Activated CD4-positive, CD25-positive, alpha-beta regulatory T cell treated with anti-CD3 and anti-CD28 coated beads, Interleukin-2, amount 50 U/mL, for 16 hours (primary cell): ENCODE measurements at regions not wholly inside any gene's neighbourhood (a gene's known extent, or its start where the extent isn't known, plus 50 kb on each side); places are given as distances from the start of the nearest gene placed in this dataset.
"Not testable (repeated sequence)": the region's sequence is repeated elsewhere in the genome, so short reads cannot be mapped to it uniquely, and the experiment has no call there.

Source experiments
- DNase-seq: peaks from one replicate; pipeline ENCODE4 v3.0.0-alpha.2; 2020; ENCODE audit warnings: low read depth, low spot score

GRCh38 chrY:18951019-18951418 lies 177.5 kb upstream of the HSFY2 start:
- DNase-seq: no peak

- no peak for DNase-seq
Measured at GRCh38 chrY:18936831-18937230, 163.3 kb upstream of the HSFY2 start.

DNA sequence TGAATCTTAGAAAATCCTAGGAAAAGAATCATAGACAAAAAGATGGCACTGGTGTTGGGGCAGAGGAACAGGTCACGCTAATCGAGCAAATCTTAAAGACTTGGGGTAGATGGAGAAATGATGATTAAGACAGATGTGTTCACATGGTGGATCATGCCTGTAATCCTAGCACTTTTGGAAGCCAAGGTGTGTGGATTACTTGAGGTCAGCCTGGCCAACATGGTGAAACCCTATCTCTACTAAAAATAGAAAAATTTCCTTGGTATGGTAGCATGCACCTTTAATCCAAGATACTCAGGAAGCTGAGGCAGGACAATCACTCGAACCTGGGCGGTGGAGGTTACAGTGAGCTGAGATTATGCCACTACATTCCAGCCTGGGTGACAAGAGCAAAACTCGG lies 145.7 kb upstream of the HSFY2 start:
- no peak for DNase-seq

DNA sequence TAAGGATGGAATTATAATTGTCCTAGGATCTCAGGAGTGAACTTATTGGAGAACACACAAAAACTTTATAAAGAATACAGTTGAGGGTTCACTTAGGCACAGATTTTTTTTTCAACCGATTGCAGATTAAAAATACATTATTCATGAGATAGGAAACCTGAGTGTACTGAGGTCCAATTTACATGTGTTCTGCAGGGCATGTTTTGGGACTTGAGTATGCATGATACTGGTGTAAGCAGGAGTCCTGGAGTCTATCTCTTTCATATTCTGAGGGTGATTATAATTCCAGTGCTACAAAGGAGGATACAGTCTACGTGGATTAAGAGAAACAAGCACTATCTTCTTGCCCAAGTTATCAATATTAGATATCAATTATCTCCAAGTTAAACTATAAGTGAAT lies 139.3 kb upstream of the HSFY2 start:
- no peak for DNase-seq

- DNase-seq: no peak
Measured at GRCh38 chrY:18909846-18910245, 136.3 kb upstream of the HSFY2 start.

DNA sequence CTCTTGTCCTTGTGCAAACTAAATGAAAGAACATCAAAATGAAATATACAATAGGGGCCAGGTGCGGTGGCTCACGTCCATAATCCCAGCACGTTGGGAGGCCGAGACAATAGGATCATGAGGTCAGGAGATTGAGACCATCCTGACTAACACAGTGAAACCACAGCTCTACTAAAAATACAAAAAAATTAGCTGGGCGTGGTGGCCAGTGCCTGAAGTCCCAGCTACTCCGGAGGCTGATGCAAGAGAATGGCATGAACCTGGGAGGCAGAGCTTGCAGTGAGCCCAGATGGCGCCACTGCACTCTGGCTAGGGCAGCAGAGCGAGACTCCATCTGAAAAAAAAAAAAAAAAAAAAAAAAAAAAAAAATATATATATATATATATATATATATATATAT lies 132.7 kb upstream of the HSFY2 start:
- DNase-seq: not testable (repeated sequence)

DNA sequence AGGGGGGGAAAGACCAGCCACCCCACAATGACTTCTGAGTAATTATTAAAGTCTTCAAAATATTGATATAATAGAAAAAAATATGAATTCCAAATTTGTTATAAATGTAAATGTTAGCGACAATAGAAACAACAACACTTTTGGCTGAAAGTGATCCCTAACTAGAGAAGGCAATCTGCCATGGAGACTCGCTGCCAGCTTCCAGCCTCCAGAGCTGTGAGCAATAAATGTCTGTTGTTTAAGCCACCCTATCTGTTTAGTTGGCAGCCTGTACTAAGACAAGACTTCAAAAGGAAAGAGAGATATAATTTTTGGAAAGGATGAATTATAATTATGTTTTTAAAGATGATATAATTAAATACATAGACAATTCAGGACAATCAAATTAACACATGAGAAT lies 130.8 kb upstream of the HSFY2 start:
- DNase-seq: no peak

DNA sequence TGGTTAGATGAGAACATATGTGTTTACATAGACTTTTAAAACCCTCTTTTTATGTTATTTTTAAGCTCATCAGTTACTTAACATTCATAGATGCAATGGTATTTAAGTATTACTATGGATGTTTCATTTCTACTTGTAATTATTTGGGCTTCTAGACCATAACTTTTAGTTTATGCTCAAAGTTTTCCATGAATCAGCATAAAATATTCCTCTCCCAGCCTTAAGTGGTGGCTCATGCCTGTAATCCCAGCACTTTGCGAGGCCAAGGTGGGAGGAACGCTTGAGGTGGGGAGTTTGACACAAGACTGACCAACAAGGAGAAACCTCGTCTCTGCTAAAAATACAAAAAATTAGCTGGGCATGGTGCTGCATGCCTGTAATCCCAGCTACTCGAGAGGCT lies 118.5 kb upstream of the HSFY2 start:
- DNase-seq: no peak

- DNase-seq: no peak
Measured at GRCh38 chrY:18889548-18889947, 116.0 kb upstream of the HSFY2 start.

GRCh38 chrY:18884748-18885147 lies 111.2 kb upstream of the HSFY2 start:
- no peak for DNase-seq

DNA sequence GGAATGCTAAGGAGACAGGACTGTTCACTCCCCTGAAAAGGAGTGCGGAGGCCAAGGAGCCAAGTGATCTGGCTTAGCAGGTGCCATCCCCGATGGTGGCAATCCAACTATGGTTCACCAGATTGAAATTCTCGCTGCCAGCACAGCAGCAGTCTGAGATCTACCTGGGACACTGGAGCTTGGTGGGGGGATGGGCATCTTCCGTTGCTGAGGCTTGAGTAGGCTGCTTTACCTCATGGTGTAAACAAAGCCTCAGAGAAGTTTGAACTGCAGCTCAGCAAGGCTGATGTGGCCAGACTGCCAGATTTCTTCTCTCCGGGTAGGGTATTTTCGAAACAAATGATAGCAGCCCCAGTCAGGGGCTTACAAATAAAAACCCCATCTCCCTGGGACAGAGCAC lies 95.6 kb upstream of the HSFY2 start:
- DNase-seq: not testable (repeated sequence)

- DNase-seq: not testable (repeated sequence)
Measured at GRCh38 chrY:18866887-18867551, 93.5 kb upstream of the HSFY2 start.

GRCh38 chrY:18860856-18861255 lies 87.3 kb upstream of the HSFY2 start:
- DNase-seq: not testable (repeated sequence)

DNA sequence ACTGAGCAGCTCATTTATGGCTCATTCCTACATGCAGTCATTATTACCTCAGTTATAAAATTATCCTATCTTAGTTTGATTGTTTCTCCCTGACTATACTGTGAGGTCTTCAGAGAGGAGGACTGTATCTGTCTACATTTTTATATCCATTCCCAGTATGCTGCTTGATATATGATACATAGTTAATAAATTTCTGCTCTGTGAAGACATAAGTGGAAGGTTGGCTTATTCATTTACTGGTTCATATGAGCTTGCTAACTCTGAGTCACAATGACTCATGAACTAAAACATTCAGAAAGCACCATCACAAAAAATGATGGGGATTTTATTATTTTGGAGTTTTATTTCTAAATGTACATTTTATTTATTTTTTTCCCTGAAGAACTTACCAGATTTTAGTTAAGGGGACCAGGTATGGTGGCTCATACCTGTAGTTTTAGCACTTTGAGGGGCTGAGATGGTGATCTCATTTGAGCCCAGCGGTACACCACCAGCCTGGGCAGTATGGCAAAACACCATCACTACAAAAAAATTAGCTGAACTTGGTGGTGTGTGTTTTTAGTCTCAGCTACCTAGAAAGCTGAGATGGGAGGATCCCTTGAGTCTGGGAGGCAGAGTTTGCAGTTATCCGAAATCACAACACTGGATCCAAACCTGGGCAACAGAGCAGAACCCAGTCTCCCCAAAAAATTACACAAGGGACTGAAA lies 85.1 kb upstream of the HSFY2 start:
- not testable (repeated sequence) for DNase-seq

- not testable (repeated sequence) for DNase-seq
Measured at GRCh38 chrY:18855184-18855583, 81.6 kb upstream of the HSFY2 start.

DNA sequence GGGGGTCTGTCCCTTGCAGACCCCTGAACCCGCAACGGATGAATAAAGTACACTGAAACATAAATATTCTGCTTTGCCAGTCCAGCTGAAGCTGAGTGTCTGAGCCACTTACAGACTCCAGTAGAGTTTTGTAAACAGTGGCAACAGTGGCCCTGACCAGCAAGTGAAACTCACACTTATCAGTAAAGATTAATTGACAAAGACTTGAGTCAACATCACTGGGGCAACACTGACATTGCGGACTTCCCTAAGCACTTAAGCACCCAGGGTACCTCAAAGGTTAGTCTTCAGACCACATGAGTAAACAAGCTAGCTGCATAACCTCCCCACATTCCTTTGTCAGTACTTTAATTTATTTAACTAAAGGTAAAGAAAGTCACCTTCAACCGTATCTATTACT lies 79.8 kb upstream of the HSFY2 start:
- not testable (repeated sequence) for DNase-seq

DNA sequence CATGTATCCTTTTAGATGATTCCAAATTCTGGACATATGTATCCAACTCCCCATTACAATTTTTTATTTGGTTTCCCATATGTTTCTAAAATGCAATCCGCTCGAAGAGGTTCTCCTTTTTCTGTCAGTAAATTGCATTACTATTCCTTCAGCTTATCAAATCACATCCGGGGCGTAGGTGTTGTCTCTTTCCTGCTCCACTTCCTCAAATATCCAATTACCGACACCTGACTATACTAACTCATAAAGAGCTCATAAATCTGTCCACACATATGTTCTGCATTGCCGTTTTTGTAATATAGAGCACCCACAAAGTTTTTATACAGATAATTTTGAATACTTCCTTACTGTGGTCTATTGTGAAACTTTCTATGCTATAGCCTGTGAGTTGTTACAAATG lies 63.1 kb upstream of the HSFY2 start:
- not testable (repeated sequence) for DNase-seq
